Heart left ventricle (tissue), 16 donors: ENCODE measurements at regions not wholly inside any gene's neighbourhood (a gene's known extent, or its start where the extent isn't known, plus 50 kb on each side); places are given as distances from the start of the nearest gene placed in this dataset.
"Not testable (repeated sequence)": the region's sequence is repeated elsewhere in the genome, so short reads cannot be mapped to it uniquely, and the experiment has no call there.

Experiments used
- ATAC-seq, 4 donors: fragments of 200-7000 bp; cut with Tn5 transposase; one replicate each; pipeline ENCODE4 v1.9.1; 2020 to 2022; ENCODE audit warnings: moderate library complexity in 4 of 4, mild to moderate bottlenecking in 3 of 4, moderate number of reproducible peaks in 1 of 4
- DNase-seq, 5 donors: peaks; one replicate each; pipeline ENCODE4 v3.0.0-alpha.2; 2020
- H3K27ac ChIP-seq, 12 donors: fragments of 200-600 bp; sonication (generic) in 4 of 12; one replicate each; pipeline versions ENCODE4 v1.5.0 to v1.8.0; 2016 to 2022; ENCODE audit warnings: mild to moderate bottlenecking in 2 of 12
- H3K27me3 ChIP-seq, 9 donors: fragments of 200-600 bp; sonication (generic) in 2 of 9; one replicate each; pipeline versions ENCODE4 v1.5.1 to v1.8.0; 2016 to 2022; ENCODE audit warnings: mild to moderate bottlenecking in 3 of 9
- H3K36me3 ChIP-seq, 9 donors: fragments of 200-600 bp; sonication (generic) in 2 of 9; one replicate each; pipeline versions ENCODE4 v1.5.0 to v1.8.0; 2018 to 2022; ENCODE audit warnings: mild to moderate bottlenecking in 2 of 9
- H3K4me1 ChIP-seq, 12 donors: fragments of 200-600 bp; sonication (generic) in 4 of 12; one replicate each; pipeline versions ENCODE4 v1.5.0 to v1.8.0; 2016 to 2022; ENCODE audit warnings: mild to moderate bottlenecking in 3 of 12
- H3K4me3 ChIP-seq, 12 donors: fragments of 200-600 bp; sonication (generic) in 4 of 12; one replicate each; pipeline versions ENCODE4 v1.5.0 to v1.8.0; 2017 to 2022; ENCODE audit warnings: mild to moderate bottlenecking in 9 of 12, moderate library complexity in 4 of 12
- H3K9me3 ChIP-seq, 12 donors: fragments of 200-600 bp; sonication (generic) in 4 of 12; one replicate each; pipeline versions ENCODE4 v1.5.0 to v1.8.0; 2016 to 2022; ENCODE audit warnings: mild to moderate bottlenecking in 1 of 12
- CTCF ChIP-seq, 12 donors: fragments of 200-600 bp; sonication (generic) in 4 of 12; IDR thresholded peaks; one replicate each; pipeline versions ENCODE4 v1.5.0 to v1.8.0; 2018 to 2022; ENCODE audit warnings: antibody characterized with exemption in 12 of 12, mild to moderate bottlenecking in 5 of 12
- POLR2A ChIP-seq, 2 donors: fragments of 450-650 bp; IDR thresholded peaks; one replicate each; pipeline ENCODE4 v1.6.1; 2017; ENCODE audit warnings: antibody characterized with exemption in 2 of 2, mild to moderate bottlenecking in 2 of 2, moderate library complexity in 2 of 2
- WGBS, 4 donors: extraction: QIAGEN DNeasy Blood & Tissue Kit in 2 of 4; methylation state at CpG; one replicate each; pipeline versions ENCODE4 v1.1.5 to v1.1.7; 2013 to 2018; 5-methylcytosine and 5-hydroxymethylcytosine counted together
- intact Hi-C, 10 donors: fragments of 100-400 bp; cut with DNase I; formaldehyde crosslinking; loops; one replicate each; pipeline versions ENCODE4 v1.11.1 to v1.14.2; 2022
- donor health status: ischemic (EF 13 %, LVEDD 7.1; RV severe dilation, severe dysfunction).
- donor health status: healthy with polysubstance abuse.
- donor health status: DM: no; HTN: yes; CAD: no.
- donor health status: DM: no; HTN: no; CAD: no.
- donor health status: ischemic (EF 25% LVEDD 6.9; RV normal size, moderate dysfunction).
- donor health status: ischemic (EF 25% LVEDD 5.7; RV mildly dilated, moderate dysfunction).
- donor health status: healthy.
- donor health status: DM: yes; HTN: yes; CAD: no.
- donor health status: ischemic (EF 35%, LVEDD 5.7; RV mildly dilated, moderate dysfunction).
- donor health status: nonischemic (EF 11% LVEDD 7.7; RV severe dilation, severe dysfunction).
- donor health status: DM: yes; HTN: yes; CAD: no.
- donor health status: PGD.
- donor health status: ischemic (EF 29% LVEDD 5.4; RV normal size, mild dysfunction).
- donor health status: nonischemic (EF 23%, LVEDD 6.1; RV moderate dilation, normal function).

- DNase-seq: no peak
- 95 to 99% (median 96%) methylated on average over 3 of the region's 3 CpGs for WGBS, 4 donors
- H3K27me3 ChIP-seq: no peaks in the 10 kb centered on the region
- no peak for TF ChIP-seq CTCF (IDR thresholded peaks at IDR 0.05)
- TF ChIP-seq POLR2A (IDR thresholded peaks at IDR 0.05): no peak
- no peak overlapping the region for H3K27ac ChIP-seq
- intact Hi-C loops: no loop called here
- no peak for ATAC-seq
- H3K4me3 ChIP-seq: no peak overlapping the region
- H3K36me3 ChIP-seq: no peaks in the 10 kb centered on the region
- no peaks in the 10 kb centered on the region for H3K9me3 ChIP-seq
- H3K4me1 ChIP-seq: peaks cover 0 to 9% (median 0%) of the 10 kb centered on the region in 12 donors
Observed at GRCh38 chr1:81510701-81511100, 290.0 kb upstream of the ADGRL2 start.

- intact Hi-C loops: no loop called here
- DNase-seq: no peak
Observed at GRCh38 chr1:81509594-81509993, 291.1 kb upstream of the ADGRL2 start.

GRCh38 chr1:81506699-81507098 is 294.0 kb upstream of the ADGRL2 start:
- Histone ChIP-seq H3K36me3 (no peaks in the 10 kb centered on the region), H3K4me1 (peaks cover 0 to 9% (median 0%) of the 10 kb centered on the region in 12 donors), H3K4me3 (no peak overlapping the region), H3K27me3 (no peaks in the 10 kb centered on the region), H3K27ac (no peak overlapping the region), H3K9me3 (no peaks in the 10 kb centered on the region)
- intact Hi-C loops: no loop called here
- 89 to 97% (median 95%) methylated on average over 1 of the region's 1 CpG for WGBS, 4 donors
- no peak for ATAC-seq
- no peak for DNase-seq
- TF ChIP-seq POLR2A (IDR thresholded peaks at IDR 0.05) (no peak), CTCF (IDR thresholded peaks at IDR 0.05) (no peak)

More at GRCh38 chr1:81509594-81509993, 291.1 kb upstream of the ADGRL2 start:
- TF ChIP-seq CTCF (IDR thresholded peaks at IDR 0.05) (no peak), POLR2A (IDR thresholded peaks at IDR 0.05) (no peak)
- Histone ChIP-seq H3K27ac (peak overlapping the region in 1 of 12 donors; percentile 19), H3K9me3 (no peaks in the 10 kb centered on the region), H3K27me3 (no peaks in the 10 kb centered on the region), H3K4me3 (no peak overlapping the region), H3K36me3 (no peaks in the 10 kb centered on the region), H3K4me1 (peaks cover 0 to 9% (median 0%) of the 10 kb centered on the region in 12 donors)
- ATAC-seq: peak in 2 of 4 donors; percentile 35 to 50
- WGBS, 4 donors: 68 to 81% (median 80%) methylated on average over 5 of the region's 5 CpGs

GRCh38 chr1:81505831-81506230 is 294.9 kb upstream of the ADGRL2 start:
- Histone ChIP-seq H3K36me3 (no peaks in the 10 kb centered on the region), H3K9me3 (no peaks in the 10 kb centered on the region), H3K27ac (no peak overlapping the region), H3K27me3 (no peaks in the 10 kb centered on the region), H3K4me3 (no peak overlapping the region), H3K4me1 (peaks cover 0 to 9% (median 0%) of the 10 kb centered on the region in 12 donors)
- 84 to 96% (median 94%) methylated on average over 4 of the region's 4 CpGs for WGBS, 4 donors
- no peak for TF ChIP-seq CTCF (IDR thresholded peaks at IDR 0.05)
- no peak for TF ChIP-seq POLR2A (IDR thresholded peaks at IDR 0.05)
- no peak for DNase-seq
- no peak for ATAC-seq
- intact Hi-C loops: no loop called here

- DNase-seq, H3K4me1 ChIP-seq, intact Hi-C loops, H3K36me3 ChIP-seq, H3K27me3 ChIP-seq, H3K9me3 ChIP-seq, H3K4me3 ChIP-seq, H3K27ac ChIP-seq: not testable (repeated sequence)
- 95 to 98% (median 97%) methylated on average over 14 to 15 of the region's 16 CpGs for WGBS, 4 donors
- peak in 3 of 4 donors; percentile 10 to 39 (median 12) for ATAC-seq
Observed at GRCh38 chr1:81504820-81505219, 295.9 kb upstream of the ADGRL2 start.

- WGBS, 4 donors: 92 to 97% (median 96%) methylated on average over 9 to 18 of the region's 18 CpGs
- ATAC-seq, H3K27me3 ChIP-seq, H3K4me3 ChIP-seq, intact Hi-C loops, H3K36me3 ChIP-seq, H3K27ac ChIP-seq, DNase-seq, H3K9me3 ChIP-seq: not testable (repeated sequence)
- peaks cover 0 to 17% (median 10%) of the 10 kb centered on the region in 12 donors for H3K4me1 ChIP-seq
Observed at GRCh38 chr1:81502705-81503104, 298.0 kb upstream of the ADGRL2 start.

GRCh38 chr1:81501485-81501884 is 299.2 kb upstream of the ADGRL2 start:
- H3K4me1 ChIP-seq: peaks cover 0 to 17% (median 10%) of the 10 kb centered on the region in 12 donors
- H3K27ac ChIP-seq, H3K9me3 ChIP-seq, intact Hi-C loops, DNase-seq, H3K27me3 ChIP-seq, H3K4me3 ChIP-seq, ATAC-seq, H3K36me3 ChIP-seq: not testable (repeated sequence)
- WGBS, 4 donors: 96 to 98% (median 97%) methylated on average over 14 to 15 of the region's 15 CpGs
